HG03342 (cell line): ENCODE measurements at regions not wholly inside any gene's neighbourhood (a gene's known extent, or its start where the extent isn't known, plus 50 kb on each side); places are given as distances from the start of the nearest gene placed in this dataset.

Source experiments
- ATAC-seq: cut with Tn5 transposase; IDR thresholded peaks from one replicate; pipeline ENCODE4 v1.9.1; 2021; ENCODE audit warnings: mild to moderate bottlenecking, moderate library complexity; ENCODE audit not compliant: unreplicated experiment

DNA sequence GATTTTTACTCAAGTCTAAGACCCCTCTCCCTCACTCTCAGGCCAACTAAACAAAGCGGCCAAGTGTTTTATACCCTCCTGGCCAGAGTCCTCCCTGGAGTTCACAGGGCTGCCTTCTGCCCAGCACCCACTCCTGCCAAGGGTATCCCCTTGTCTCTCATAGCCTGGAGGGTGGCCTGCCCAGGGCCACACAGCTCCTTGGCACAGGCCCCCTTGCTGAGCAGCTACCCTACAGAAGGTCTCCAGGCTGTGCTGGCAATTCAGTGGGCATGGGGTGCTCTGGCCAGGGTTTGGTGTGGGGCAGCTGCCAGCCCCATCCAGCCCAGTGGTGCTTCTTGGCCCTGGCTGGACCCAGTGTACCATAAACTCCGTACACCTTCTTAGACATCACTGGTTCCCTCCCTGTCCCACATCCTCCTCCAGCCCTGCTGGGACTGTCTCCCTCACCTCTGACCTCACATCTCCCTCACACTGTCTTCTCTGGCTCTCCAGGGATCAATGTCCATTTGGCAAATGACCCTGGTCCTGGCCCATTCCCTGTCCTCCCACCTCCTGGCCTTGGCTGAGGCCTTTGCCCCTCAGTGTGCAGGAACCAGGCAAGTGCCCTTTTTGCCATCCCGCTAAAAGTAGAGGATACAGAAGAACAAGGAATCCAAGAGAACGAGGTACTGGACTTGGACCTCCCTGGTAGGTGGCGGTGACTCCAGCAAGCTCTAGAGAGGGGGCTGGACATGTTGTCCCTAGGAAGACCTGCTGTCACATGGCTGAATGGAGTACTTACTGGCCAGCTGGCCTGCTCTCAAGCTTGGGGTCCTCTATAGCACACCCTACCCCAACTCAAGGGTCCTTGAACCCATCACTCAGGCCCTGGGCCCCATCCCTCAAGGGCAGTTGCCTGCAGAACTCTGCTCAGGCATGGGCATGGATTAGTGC, 50.0 kb upstream of the TRPM1 start:
- no peak for ATAC-seq

- no peak for ATAC-seq
Measured at GRCh38 chr15:31153531-31153930, 52.0 kb upstream of the TRPM1 start.

GRCh38 chr15:31155151-31155550, 53.6 kb upstream of the TRPM1 start:
- no peak for ATAC-seq

- no peak for ATAC-seq
Measured at GRCh38 chr15:31156226-31156625, 54.7 kb upstream of the TRPM1 start.

DNA sequence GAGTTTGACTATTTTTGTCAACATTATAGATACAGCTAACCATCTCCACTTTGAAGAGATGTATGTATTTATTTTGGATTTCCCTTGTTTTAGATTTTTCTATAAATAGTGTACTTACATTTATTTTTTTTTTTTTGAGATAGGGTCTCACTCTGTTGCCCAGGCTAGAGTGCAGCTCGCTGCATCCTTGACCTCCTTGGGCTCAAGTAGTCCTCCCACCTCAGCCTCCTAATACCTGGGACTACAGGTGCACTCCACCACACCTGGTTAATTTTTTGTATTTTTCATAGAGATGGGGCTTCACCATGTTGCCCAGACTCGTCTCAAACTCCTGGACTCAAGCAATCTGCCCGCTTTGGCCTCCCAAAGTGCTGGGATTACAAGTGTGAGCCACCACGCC, 55.3 kb upstream of the TRPM1 start:
- ATAC-seq = no peak

- ATAC-seq = no peak
Measured at GRCh38 chr15:31157644-31158069, 56.1 kb upstream of the TRPM1 start.

DNA sequence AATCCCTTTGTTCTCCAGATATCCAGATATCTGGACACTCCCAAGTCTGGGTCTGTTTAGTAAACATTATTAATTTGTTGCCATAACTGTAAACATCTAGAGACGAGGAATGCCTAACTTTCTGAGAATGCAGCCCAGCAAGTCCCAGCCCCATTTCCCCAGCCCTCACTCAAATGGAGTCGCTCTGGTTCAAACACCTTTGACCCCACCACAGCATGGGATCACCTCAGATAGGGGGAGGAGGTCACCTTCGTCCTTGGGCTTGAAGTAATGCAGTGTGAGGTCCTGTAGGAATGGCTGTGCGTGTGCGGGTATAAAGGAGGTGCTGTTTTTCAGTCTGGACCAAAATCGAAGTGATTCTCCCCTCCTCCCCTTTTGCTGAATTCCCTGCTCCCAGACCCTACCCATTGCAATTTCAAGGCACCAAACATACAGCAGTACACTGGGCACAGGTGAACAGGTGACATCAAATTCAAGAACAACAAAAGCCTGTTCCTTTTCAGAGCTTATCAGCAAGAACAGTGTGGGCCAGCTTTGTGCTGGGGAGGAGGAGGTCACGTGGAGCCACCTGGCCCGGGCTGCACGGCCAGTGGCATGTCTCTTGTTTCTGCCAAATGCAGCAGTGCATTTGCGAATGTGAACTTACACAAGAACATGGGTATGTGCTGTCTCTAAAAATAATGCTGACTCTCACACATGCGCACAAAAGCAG, 57.5 kb upstream of the TRPM1 start:
- no peak for ATAC-seq

DNA sequence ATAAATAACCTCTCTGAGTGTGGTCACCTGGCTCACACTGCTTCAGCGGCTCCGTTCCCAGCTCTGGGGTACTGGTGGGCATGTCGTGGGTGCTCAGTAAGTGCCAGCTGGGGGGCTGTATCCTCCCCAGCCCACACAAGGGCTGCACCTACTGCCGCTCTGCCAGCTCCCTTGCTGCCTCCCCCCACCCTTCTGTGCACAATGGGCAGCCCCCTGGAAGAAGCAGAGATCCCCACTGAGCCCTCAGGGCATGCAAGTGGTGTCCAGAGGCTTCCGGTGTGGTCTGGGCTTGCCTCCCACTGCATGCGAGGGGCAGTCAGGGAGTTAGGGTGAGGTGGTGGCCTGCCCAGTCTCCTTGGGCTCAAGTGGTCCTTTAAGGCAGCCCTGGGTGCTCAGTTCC, 58.3 kb upstream of the TRPM1 start:
- ATAC-seq = no peak

GRCh38 chr15:31160297-31160696, 58.8 kb upstream of the TRPM1 start:
- ATAC-seq = no peak

GRCh38 chr15:31160740-31161495, 59.4 kb upstream of the TRPM1 start:
- no peak for ATAC-seq

DNA sequence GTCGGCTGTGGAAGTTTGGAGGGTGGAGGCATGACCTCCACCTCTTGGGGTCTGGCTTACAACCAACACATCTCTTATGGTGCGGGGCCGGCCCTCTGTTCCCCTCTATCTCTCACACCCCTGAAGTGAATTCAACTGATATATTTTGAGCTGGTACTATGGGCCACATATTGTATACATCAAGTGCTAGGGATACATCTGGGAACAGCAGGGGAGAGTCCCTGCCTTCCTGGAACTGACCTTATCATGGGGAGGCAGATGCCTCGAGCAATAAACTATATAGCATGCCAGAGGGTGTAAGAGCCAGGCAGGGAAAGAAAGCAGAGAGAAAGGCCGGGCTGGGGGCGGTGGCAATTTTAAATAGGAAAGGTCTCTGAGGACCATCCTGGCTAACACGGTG, 60.4 kb upstream of the TRPM1 start:
- ATAC-seq = no peak

DNA sequence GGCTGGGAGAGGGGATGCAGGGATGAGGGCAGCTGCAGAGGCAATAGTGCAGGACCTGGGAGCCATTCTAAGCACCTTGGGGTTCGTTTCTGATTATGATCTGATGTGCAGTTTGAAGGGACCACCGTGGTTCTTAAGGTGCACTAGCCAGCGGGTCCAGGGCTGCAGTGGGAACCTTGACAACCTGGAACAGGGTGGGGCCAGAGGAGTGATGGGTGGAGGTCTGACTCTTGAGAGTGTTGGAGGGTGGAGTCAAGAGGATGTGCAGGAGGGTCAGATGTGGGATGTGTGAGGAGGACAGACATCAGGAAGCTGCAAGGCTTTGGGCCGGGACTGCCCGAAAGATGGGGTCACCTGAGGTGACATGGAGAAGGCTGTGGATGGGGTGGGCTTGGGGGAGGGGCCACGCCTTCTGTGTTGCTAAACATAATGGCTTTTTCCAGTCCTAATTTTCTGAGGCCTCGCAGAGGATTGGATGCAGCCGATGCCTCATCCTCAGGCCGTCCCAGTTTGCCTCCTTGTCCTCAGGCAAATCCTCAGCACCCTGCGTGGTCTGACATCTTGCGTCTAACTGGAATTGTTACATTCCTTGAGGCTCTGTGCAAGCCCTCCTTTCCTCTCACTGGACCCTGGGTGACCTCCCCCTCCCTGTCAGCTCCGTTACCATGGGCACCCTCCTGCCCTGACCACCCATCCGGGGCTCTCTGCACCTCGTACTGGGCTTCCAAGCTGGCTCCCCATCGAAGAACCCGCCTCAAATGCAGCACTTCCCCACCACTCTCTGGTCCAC, 61.4 kb upstream of the TRPM1 start:
- ATAC-seq = no peak

GRCh38 chr15:31163769-31164572, 62.4 kb upstream of the TRPM1 start:
- no peak for ATAC-seq

- ATAC-seq = no peak
Measured at GRCh38 chr15:31164573-31164912, 63.0 kb upstream of the TRPM1 start.

DNA sequence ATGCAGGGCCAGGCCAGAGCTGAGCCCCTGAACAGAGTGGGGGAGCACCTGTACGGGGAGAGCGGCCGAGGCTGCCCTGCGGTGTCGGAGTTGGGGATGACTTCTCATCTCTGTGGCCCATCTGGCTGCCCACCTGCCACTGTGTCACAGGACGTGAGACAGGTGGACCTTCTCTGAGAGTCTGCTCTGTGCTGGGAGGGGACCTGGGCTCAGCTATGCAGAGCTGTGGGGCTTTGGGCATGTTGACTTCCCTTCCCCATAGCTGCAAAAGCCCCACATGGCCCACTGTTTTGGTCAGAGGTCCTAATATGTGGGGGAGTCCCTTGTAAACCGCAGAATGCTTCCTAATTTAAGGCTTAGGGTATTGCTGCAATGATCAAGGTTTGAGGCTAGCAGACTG, 68.0 kb upstream of the TRPM1 start:
- ATAC-seq = no peak

DNA sequence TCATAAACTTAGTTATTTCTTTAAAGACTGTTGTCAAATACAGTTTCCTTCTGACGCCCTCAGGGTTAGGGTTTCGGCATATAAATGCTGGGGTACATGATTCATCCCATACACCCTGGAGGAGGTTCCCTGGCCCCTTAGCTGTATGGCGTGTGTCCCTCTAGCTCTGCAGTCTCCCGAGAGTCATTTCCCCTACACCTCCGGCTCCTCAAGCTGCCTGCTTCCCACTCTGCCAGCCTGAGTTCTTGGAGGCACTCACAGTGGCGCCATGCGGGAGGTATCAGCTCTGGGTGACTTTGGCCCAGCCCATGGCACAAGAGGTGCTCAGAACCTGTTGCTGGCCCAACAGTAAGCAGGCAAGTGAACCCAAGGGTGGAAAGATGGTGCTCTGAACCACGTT, 70.2 kb upstream of the TRPM1 start:
- ATAC-seq = no peak

DNA sequence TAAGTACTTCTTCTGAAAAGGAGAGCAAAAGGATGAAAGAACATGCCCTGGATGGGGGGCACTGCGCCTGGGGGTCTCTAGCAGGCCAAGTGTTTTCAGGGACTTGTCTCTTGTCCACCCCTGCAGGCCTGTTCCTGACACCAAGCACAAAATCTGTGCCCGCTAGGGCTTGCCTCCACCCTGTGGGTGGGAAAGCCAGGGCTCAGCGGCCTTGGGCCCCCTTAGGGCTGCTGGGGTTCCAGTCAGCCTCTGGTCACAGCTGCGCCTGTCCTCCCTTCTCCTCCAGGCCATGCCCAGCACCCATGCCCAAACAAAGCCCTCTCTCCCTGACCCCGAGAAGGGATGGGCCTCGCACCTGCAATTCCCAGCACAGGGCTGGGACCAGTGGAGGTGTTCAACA, 71.1 kb upstream of the TRPM1 start:
- ATAC-seq = no peak

DNA sequence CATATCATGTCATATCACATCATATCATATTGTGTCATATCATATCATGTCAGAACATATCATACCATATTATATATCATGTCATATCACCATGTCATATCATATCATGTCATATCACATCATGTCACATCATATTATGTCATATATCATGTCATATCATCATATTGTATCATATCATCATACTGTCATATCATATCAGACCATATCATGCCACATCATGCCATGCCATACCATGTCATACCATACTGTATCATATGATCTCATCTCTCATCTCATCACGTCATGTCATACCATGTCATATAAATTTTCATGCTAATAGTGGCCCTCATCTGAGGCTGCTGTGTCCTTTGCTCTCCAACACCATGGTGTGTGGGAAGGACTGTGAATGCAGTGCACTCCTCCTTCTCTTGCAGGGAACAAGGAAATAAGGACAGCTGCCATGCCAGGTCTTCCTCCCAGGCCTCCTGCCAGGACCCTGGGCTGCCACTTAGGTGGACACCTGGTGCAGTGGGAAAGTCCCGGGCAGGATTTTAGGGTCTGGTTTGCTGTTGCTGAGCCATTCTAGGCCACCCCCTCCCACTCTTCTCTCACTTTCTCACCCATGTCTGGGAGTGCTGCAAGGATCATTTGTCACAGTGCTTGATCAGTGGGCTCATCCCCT, 72.4 kb upstream of the TRPM1 start:
- no peak for ATAC-seq

DNA sequence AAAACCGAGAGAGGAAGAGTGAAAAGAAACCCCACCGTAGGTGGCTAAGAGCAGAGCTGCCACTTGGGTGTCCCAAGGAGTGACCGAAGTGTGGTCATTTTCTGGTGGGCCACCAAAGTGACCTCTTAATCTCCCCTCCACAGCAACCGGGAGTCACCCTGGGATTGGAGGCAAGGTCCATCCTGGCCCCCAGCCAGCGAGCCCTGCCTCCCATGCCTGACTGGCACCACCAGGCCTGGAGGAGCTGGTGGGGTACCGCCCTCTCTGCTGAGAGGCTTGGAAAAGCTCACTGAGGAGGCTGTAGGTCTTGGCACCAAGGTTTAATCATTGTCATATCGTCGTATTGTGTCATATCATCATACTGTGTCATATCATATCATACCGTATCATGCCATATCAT, 74.0 kb upstream of the TRPM1 start:
- ATAC-seq = no peak

GRCh38 chr15:31177951-31178350, 76.4 kb upstream of the TRPM1 start:
- no peak for ATAC-seq
